ENCODE measurements at regions not wholly inside any gene's neighbourhood (a gene's known extent, or its start where the extent isn't known, plus 50 kb on each side); places are given as distances from the start of the nearest gene placed in this dataset.

DNA sequence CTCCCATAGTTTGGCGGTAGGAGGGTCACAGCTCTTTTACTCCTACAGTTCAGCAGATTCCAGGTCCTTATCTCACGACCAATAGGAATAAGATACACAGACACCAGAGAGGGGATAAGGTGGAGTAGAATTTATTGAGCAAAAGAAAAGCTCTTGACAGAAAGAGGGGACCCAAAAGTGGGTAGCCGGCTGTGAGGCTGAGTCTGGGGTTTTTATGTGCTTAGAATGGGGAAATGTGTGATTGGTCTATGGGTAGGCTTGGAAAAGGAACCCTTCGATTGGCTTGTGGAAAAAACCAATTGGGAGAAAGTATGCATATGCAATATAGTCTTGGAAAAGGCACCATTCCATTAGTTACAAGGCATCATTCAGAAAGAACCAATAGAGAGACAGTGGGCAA, 1356.9 kb upstream of the SPRY2 start:
- Histone ChIP-seq H2AFZ (ENCODE audit: insufficient read depth, low read depth, low read length, poor library complexity, severe bottlenecking) (no peak overlapping the region), H3K79me2 (ENCODE audit: insufficient read depth, low read length) (no peaks in the 10 kb centered on the region), H3K36me3 (replicated peaks in 1 of 2; ENCODE audit: control insufficient read depth in 1 of 2, insufficient read depth in 2 of 2, low read length in 2 of 2) (no peaks in the 10 kb centered on the region), H3K9ac (ENCODE audit: insufficient read depth, low read length, poor library complexity, severe bottlenecking) (no peak overlapping the region), H3K27me3 (ENCODE audit: control insufficient read depth in 2 of 2, insufficient read depth in 2 of 2, low read length in 2 of 2) (no peaks in the 10 kb centered on the region), H3K4me1 (ENCODE audit: control insufficient read depth in 1 of 2, insufficient read depth in 2 of 2, low read length in 2 of 2) (no peaks in the 10 kb centered on the region), H4K20me1 (ENCODE audit: insufficient read depth, low read length) (no peaks in the 10 kb centered on the region), H3K27ac (ENCODE audit: low read depth in 1 of 2, low read length in 2 of 2) (no peak overlapping the region), H3K9me3 (replicated peaks in 1 of 2; ENCODE audit: control insufficient read depth in 1 of 2, insufficient read depth in 1 of 2, low read length in 2 of 2) (peaks cover 0 to 11% of the 10 kb centered on the region in 2 donors), H3K4me2 (replicated peaks; ENCODE audit: extremely low read depth, low read length, poor library complexity, severe bottlenecking) (no peak overlapping the region), H3K4me3 (replicated peaks in 1 of 3; ENCODE audit: low read depth in 2 of 3, low read length in 3 of 3) (no peak overlapping the region)
- H3K4me1 Mint-ChIP-seq = no peaks in the 10 kb centered on the region
- TF ChIP-seq CTCF (IDR thresholded peaks at IDR 0.05) = no peak
- DNase-seq = no peak
- no peaks in the 10 kb centered on the region for H3K36me3 Mint-ChIP-seq
- no peak overlapping the region for H3K27ac Mint-ChIP-seq
- 85% methylated on average over 2 of the region's 4 CpGs for WGBS (ENCODE audit: insufficient coverage)
- H3K27me3 Mint-ChIP-seq (ENCODE audit: low read depth in 3 of 3) = peaks cover 0 to 2% (median 0%) of the 10 kb centered on the region in 3 donors
- intact Hi-C loops (cut with micrococcal nuclease) = no loop called here
- no peak overlapping the region for H3K4me3 Mint-ChIP-seq
- peaks cover 5 to 25% (median 7%) of the 10 kb centered on the region in 7 donors for H3K9me3 Mint-ChIP-seq

- TF ChIP-seq CTCF (IDR thresholded peaks at IDR 0.05) = no peak
- no peaks in the 10 kb centered on the region for H3K27me3 Mint-ChIP-seq (ENCODE audit: low read depth in 3 of 3)
- no peak overlapping the region for H3K4me3 Mint-ChIP-seq
- no peak for DNase-seq
- no CpG with 5 or more reads among the region's 2 CpGs for WGBS (ENCODE audit: insufficient coverage)
- H3K36me3 ChIP-seq (replicated peaks in 1 of 2; ENCODE audit: control insufficient read depth in 1 of 2, insufficient read depth in 2 of 2, low read length in 2 of 2) = no peaks in the 10 kb centered on the region
- no peaks in the 10 kb centered on the region for H3K79me2 ChIP-seq (ENCODE audit: insufficient read depth, low read length)
- no peak overlapping the region for H3K4me3 ChIP-seq (replicated peaks in 1 of 3; ENCODE audit: low read depth in 2 of 3, low read length in 3 of 3)
- H4K20me1 ChIP-seq (ENCODE audit: insufficient read depth, low read length) = no peaks in the 10 kb centered on the region
- peaks cover 0 to 12% (median 4%) of the 10 kb centered on the region in 7 donors for H3K9me3 Mint-ChIP-seq
- no peak overlapping the region for H3K4me2 ChIP-seq (replicated peaks; ENCODE audit: extremely low read depth, low read length, poor library complexity, severe bottlenecking)
- no peak overlapping the region for H3K27ac Mint-ChIP-seq
- H3K36me3 Mint-ChIP-seq = no peaks in the 10 kb centered on the region
- H3K4me1 Mint-ChIP-seq = no peaks in the 10 kb centered on the region
- no peak overlapping the region for H2AFZ ChIP-seq (ENCODE audit: insufficient read depth, low read depth, low read length, poor library complexity, severe bottlenecking)
- intact Hi-C loops (cut with micrococcal nuclease) = no loop called here
- H3K9me3 ChIP-seq (replicated peaks in 1 of 2; ENCODE audit: control insufficient read depth in 1 of 2, insufficient read depth in 1 of 2, low read length in 2 of 2) = peaks cover 0 to 7% of the 10 kb centered on the region in 2 donors
- H3K27ac ChIP-seq (ENCODE audit: low read depth in 1 of 2, low read length in 2 of 2) = no peak overlapping the region
- no peaks in the 10 kb centered on the region for H3K4me1 ChIP-seq (ENCODE audit: control insufficient read depth in 1 of 2, insufficient read depth in 2 of 2, low read length in 2 of 2)
- no peak overlapping the region for H3K9ac ChIP-seq (ENCODE audit: insufficient read depth, low read length, poor library complexity, severe bottlenecking)
- no peaks in the 10 kb centered on the region for H3K27me3 ChIP-seq (ENCODE audit: control insufficient read depth in 2 of 2, insufficient read depth in 2 of 2, low read length in 2 of 2)
These were observed 1346.0 kb upstream of the SPRY2 start for GRCh38 chr13:81686877-81687276.

All from CD14-positive monocyte (primary cell).